Naive thymus-derived CD4-positive, alpha-beta T cell (primary cell): ENCODE measurements at regions not wholly inside any gene's neighbourhood (a gene's known extent, or its start where the extent isn't known, plus 50 kb on each side); places are given as distances from the start of the nearest gene placed in this dataset.
"Not testable (repeated sequence)": the region's sequence is repeated elsewhere in the genome, so short reads cannot be mapped to it uniquely, and the experiment has no call there.

Experiments used
- ATAC-seq: fragments of 150-1000 bp; cut with Tn5 transposase; 2 replicates; pipeline ENCODE4 v1.10.0; 2021; ENCODE audit warnings: mild to moderate bottlenecking, moderate library complexity
- CTCF ChIA-PET: fragments of 350-600 bp; sonication (Branson Sonifier 250); formaldehyde crosslinking; loops from one replicate; lab custom pipeline; 2021; ENCODE audit warnings: antibody characterized with exemption; lab: Charles Lee
- POLR2A ChIA-PET: fragments of 350-600 bp; sonication (Branson Sonifier 250); formaldehyde crosslinking; loops from one replicate; lab custom pipeline; 2021; ENCODE audit warnings: antibody characterized with exemption, inconsistent platforms; lab: Charles Lee
- DNase-seq, 9 donors: peaks; one replicate each; pipeline versions ENCODE4 v3.0.0 to v3.0.0-alpha.2; 2020 to 2022; ENCODE audit warnings: mixed read lengths in 1 of 9
- H3K27ac ChIP-seq: one replicate; pipeline ENCODE4 v1.7.0; 2013; ENCODE audit warnings: mild to moderate bottlenecking, low read depth, low read length, moderate library complexity
- H3K27me3 ChIP-seq, 2 donors: one replicate each; pipeline ENCODE4 v1.7.0; 2013; ENCODE audit warnings: low read length in 2 of 2, mild to moderate bottlenecking in 2 of 2, moderate library complexity in 2 of 2; ENCODE audit not compliant: control insufficient read depth in 2 of 2, insufficient read depth in 2 of 2
- H3K36me3 ChIP-seq, 3 experiments: 1 replicate in 2 of 3; 2 replicates in 1 of 3; pipeline ENCODE4 v1.7.0; 2013; ENCODE audit warnings: low read length in 3 of 3, mild to moderate bottlenecking in 3 of 3, moderate library complexity in 1 of 3; ENCODE audit not compliant: insufficient read depth in 3 of 3, control insufficient read depth in 2 of 3
- H3K4me1 ChIP-seq, 2 donors: one replicate each; pipeline ENCODE4 v1.7.0; 2013; ENCODE audit warnings: low read length in 2 of 2, mild to moderate bottlenecking in 2 of 2, moderate library complexity in 1 of 2; ENCODE audit not compliant: control insufficient read depth in 2 of 2, insufficient read depth in 2 of 2
- H3K4me3 ChIP-seq: 2 replicates; pipeline ENCODE4 v1.7.0; 2013; ENCODE audit warnings: mild to moderate bottlenecking, low read length
- H3K9me3 ChIP-seq, 3 experiments: 1 replicate in 2 of 3; 2 replicates in 1 of 3; pipeline ENCODE4 v1.7.0; 2013; ENCODE audit warnings: low read length in 3 of 3; ENCODE audit not compliant: control insufficient read depth in 2 of 3
- H3K27ac Mint-ChIP-seq, 9 donors: one replicate each; pipeline ENCODE4 v1.8.0; 2020 to 2022; ENCODE audit warnings: mixed read lengths in 9 of 9, mild to moderate bottlenecking in 8 of 9, moderate library complexity in 5 of 9, inconsistent platforms in 2 of 9
- H3K27me3 Mint-ChIP-seq, 5 donors: one replicate each; pipeline ENCODE4 v1.8.0; 2021 to 2022; ENCODE audit warnings: mixed read lengths in 5 of 5, mild to moderate bottlenecking in 1 of 5
- H3K36me3 Mint-ChIP-seq, 5 donors: one replicate each; pipeline ENCODE4 v1.8.0; 2020 to 2022; ENCODE audit warnings: mixed read lengths in 5 of 5, mild to moderate bottlenecking in 3 of 5, inconsistent platforms in 1 of 5
- H3K4me1 Mint-ChIP-seq, 7 donors: one replicate each; pipeline ENCODE4 v1.8.0; 2020 to 2022; ENCODE audit warnings: mixed read lengths in 7 of 7, mild to moderate bottlenecking in 3 of 7, inconsistent platforms in 1 of 7
- H3K4me3 Mint-ChIP-seq, 10 donors: one replicate each; pipeline ENCODE4 v1.8.0; 2020 to 2022; ENCODE audit warnings: mild to moderate bottlenecking in 10 of 10, mixed read lengths in 10 of 10, moderate library complexity in 6 of 10, inconsistent platforms in 2 of 10
- H3K9me3 Mint-ChIP-seq, 11 donors: one replicate each; pipeline ENCODE4 v1.8.0; 2020 to 2022; ENCODE audit warnings: mixed read lengths in 11 of 11, mild to moderate bottlenecking in 4 of 11, inconsistent platforms in 1 of 11, moderate library complexity in 1 of 11
- intact Hi-C, 2 donors: fragments of 100-400 bp; cut with micrococcal nuclease; formaldehyde crosslinking; loops; one replicate each; pipeline ENCODE4 v1.15.1; 2023

DNA sequence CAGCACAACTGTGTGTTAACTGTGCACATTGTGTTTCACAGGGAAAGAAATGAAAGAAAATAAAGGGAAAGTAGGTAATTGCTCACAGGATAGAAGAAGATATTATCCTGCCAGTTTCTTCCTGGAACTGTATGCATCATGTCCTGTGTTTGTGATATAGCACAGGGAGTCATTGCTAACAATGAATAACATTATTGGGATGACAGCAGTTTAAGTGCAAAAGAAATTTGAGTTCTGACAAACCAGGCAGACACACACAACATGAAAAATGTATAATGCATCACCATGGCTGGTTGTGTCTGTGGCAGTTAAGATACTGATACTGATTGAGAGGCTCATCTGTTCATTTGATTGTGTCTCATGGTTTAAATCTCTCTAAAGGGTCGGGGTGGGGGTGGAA lies 145.4 kb downstream of the SPATA31D1 start:
- no peak overlapping the region for H3K27ac ChIP-seq
- intact Hi-C loops, result no loop called here
- POLR2A ChIA-PET, result no interaction called here
- no peaks in the 10 kb centered on the region for H3K36me3 ChIP-seq
- Mint-ChIP-seq H3K27ac (no peak overlapping the region), H3K9me3 (peaks cover 0 to 18% (median 2%) of the 10 kb centered on the region in 11 donors), H3K4me3 (no peak overlapping the region), H3K27me3 (no peaks in the 10 kb centered on the region), H3K4me1 (no peaks in the 10 kb centered on the region), H3K36me3 (no peaks in the 10 kb centered on the region)
- H3K4me1 ChIP-seq, result no peaks in the 10 kb centered on the region
- ATAC-seq, result no peak
- DNase-seq, result no peak
- CTCF ChIA-PET, result no interaction called here
- no peaks in the 10 kb centered on the region for H3K9me3 ChIP-seq
- no peak overlapping the region for H3K4me3 ChIP-seq
- H3K27me3 ChIP-seq, result no peaks in the 10 kb centered on the region

DNA sequence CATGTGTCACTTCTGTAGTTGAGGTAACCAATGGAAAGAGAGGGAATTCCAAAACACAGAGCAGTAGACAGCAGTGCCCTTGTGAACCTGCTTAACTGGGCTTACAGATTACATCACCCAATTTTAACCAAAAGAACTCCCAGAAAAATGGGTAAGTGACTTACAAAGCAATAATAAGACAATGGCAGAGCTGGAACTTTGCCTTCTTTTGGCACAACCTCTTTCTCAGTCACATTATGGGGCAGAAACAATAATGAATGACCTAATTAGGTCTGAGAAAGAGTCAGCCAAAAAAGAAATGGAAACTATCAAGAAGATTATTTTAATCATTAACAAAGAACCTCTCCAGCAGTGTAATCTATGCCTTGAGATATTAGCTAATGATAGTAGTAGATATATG lies 146.5 kb downstream of the SPATA31D1 start:
- H3K4me1 Mint-ChIP-seq, result no peaks in the 10 kb centered on the region
- ATAC-seq, result no peak
- Histone ChIP-seq H3K27ac (no peak overlapping the region), H3K4me3 (no peak overlapping the region), H3K27me3 (no peaks in the 10 kb centered on the region), H3K36me3 (no peaks in the 10 kb centered on the region), H3K9me3 (no peaks in the 10 kb centered on the region), H3K4me1 (no peaks in the 10 kb centered on the region)
- H3K9me3 Mint-ChIP-seq, result peaks cover 0 to 15% (median 2%) of the 10 kb centered on the region in 11 donors
- H3K4me3 Mint-ChIP-seq, result no peak overlapping the region
- no peak overlapping the region for H3K27ac Mint-ChIP-seq
- no peaks in the 10 kb centered on the region for H3K27me3 Mint-ChIP-seq
- ChIA-PET CTCF (no interaction called here), POLR2A (interaction anchor here (0.8 kb wide), 1 partner anchor 18 kb away, joined by 3 read pairs; no protein-coding TSS in a partner anchor)
- no peaks in the 10 kb centered on the region for H3K36me3 Mint-ChIP-seq
- intact Hi-C loops, result no loop called here
- DNase-seq, result no peak

DNA sequence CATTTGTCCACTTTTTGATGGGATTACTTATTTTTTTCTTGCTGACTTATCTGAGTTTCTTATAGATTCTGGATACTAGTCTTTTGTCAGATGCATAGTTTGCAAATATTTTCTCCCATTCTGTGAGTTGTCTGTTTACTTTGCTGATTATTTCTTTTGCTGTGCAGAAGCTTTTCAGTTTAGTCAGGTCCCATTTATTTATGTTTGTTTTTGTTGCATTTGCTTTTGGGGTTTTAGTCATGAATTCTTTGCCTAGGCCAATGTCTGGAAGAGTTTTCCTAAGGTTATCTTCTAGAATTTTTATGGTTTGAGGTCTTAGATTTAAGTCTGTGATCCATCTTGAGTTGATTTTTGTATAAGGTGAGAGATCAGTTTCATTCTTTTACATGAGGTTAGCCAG lies 149.5 kb downstream of the SPATA31D1 start:
- H3K9me3 ChIP-seq, H3K27me3 Mint-ChIP-seq, H3K36me3 ChIP-seq, H3K36me3 Mint-ChIP-seq, intact Hi-C loops, ATAC-seq, H3K27ac ChIP-seq, H3K4me1 ChIP-seq, H3K4me1 Mint-ChIP-seq, DNase-seq, POLR2A ChIA-PET, H3K4me3 Mint-ChIP-seq, H3K4me3 ChIP-seq, H3K27me3 ChIP-seq, CTCF ChIA-PET, H3K27ac Mint-ChIP-seq: not testable (repeated sequence)
- peaks cover 0 to 14% (median 2%) of the 10 kb centered on the region in 11 donors for H3K9me3 Mint-ChIP-seq

DNA sequence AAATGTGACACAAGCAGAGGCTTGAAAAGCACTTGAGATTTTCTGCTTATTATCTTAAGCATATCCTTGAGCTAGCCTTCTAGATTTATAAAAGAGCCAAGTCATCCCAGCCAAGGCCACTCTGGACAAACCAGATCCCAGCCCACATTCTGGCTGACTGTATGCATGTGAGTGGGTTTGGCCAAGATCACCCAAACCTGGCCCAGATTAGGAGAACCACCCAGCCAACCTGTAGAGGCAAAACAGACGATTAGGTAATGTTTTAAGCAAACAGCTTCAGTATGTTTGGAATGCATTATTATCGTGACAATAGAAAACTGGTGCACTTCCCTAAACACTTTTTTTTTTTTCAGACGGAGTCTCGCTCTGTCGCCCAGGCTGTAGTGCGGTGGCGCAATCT lies 151.9 kb downstream of the SPATA31D1 start:
- Mint-ChIP-seq H3K36me3 (no peaks in the 10 kb centered on the region), H3K27ac (no peak overlapping the region), H3K4me3 (no peak overlapping the region), H3K9me3 (peaks cover 0 to 14% (median 2%) of the 10 kb centered on the region in 11 donors), H3K4me1 (no peaks in the 10 kb centered on the region), H3K27me3 (no peaks in the 10 kb centered on the region)
- POLR2A ChIA-PET, result no interaction called here
- Histone ChIP-seq H3K9me3 (no peaks in the 10 kb centered on the region), H3K4me3 (no peak overlapping the region), H3K27ac (no peak overlapping the region), H3K27me3 (no peaks in the 10 kb centered on the region), H3K36me3 (no peaks in the 10 kb centered on the region), H3K4me1 (no peaks in the 10 kb centered on the region)
- no peak for DNase-seq
- CTCF ChIA-PET, result no interaction called here
- intact Hi-C loops, result no loop called here
- no peak for ATAC-seq

DNA sequence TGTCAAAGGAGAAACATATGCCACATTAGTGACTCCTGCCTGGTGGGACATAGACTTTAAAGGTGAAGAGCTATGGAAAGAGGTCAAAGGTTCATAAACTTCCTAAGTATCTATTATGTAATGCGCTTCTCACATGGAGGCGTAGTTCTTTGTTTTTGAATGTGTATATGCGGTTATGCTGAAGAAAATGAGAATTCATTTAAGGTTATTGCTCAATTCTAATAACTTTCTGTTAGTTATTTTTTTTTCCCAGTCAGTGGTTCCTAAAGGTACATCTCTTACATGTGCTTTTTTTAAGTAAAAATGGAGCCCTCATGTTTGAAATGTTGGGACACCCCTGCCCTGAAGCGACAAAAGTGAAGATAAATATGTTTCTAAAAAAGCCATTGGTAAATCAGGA lies 156.2 kb downstream of the SPATA31D1 start:
- intact Hi-C loops, result no loop called here
- no peak overlapping the region for H3K27ac ChIP-seq
- H3K9me3 ChIP-seq, result no peaks in the 10 kb centered on the region
- Mint-ChIP-seq H3K36me3 (no peaks in the 10 kb centered on the region), H3K27ac (no peak overlapping the region), H3K27me3 (peaks cover 0 to 6% (median 0%) of the 10 kb centered on the region in 5 donors), H3K9me3 (peaks cover 0 to 13% (median 0%) of the 10 kb centered on the region in 11 donors), H3K4me3 (no peak overlapping the region), H3K4me1 (no peaks in the 10 kb centered on the region)
- no peaks in the 10 kb centered on the region for H3K4me1 ChIP-seq
- ATAC-seq, result no peak
- no peak for DNase-seq
- H3K27me3 ChIP-seq, result no peaks in the 10 kb centered on the region
- ChIA-PET POLR2A (no interaction called here), CTCF (no interaction called here)
- no peaks in the 10 kb centered on the region for H3K36me3 ChIP-seq
- H3K4me3 ChIP-seq, result no peak overlapping the region

DNA sequence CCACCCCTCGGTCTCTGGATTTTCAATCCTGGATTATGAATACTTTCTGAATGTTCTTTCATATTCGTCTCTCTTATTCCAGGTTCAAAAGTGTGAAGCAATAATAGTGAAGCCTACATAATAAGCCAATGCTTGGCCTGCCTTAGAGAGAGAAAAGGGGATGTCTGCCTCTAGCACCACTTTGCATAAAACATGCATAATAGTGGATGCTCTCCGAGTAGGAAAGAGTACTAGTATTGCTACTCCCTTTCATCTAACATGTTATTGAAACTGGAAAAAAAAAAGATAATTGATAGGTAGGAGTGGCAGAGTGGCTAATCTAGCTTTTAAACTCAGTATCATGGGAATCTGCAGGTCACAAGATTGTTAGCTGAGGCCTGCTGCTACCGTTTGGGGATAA lies 158.1 kb downstream of the SPATA31D1 start:
- no peaks in the 10 kb centered on the region for H3K36me3 ChIP-seq
- POLR2A ChIA-PET, result no interaction called here
- no peak overlapping the region for H3K27ac Mint-ChIP-seq
- CTCF ChIA-PET, result no interaction called here
- H3K27ac ChIP-seq, result no peak overlapping the region
- intact Hi-C loops, result no loop called here
- H3K9me3 Mint-ChIP-seq, result peaks cover 0 to 18% (median 0%) of the 10 kb centered on the region in 11 donors
- no peaks in the 10 kb centered on the region for H3K36me3 Mint-ChIP-seq
- H3K4me1 ChIP-seq, result no peaks in the 10 kb centered on the region
- peaks cover 0 to 6% (median 0%) of the 10 kb centered on the region in 5 donors for H3K27me3 Mint-ChIP-seq
- no peaks in the 10 kb centered on the region for H3K27me3 ChIP-seq
- H3K4me3 ChIP-seq, result no peak overlapping the region
- DNase-seq (no peak), ATAC-seq (no peak)
- no peaks in the 10 kb centered on the region for H3K4me1 Mint-ChIP-seq
- no peak overlapping the region for H3K4me3 Mint-ChIP-seq
- H3K9me3 ChIP-seq, result no peaks in the 10 kb centered on the region

DNA sequence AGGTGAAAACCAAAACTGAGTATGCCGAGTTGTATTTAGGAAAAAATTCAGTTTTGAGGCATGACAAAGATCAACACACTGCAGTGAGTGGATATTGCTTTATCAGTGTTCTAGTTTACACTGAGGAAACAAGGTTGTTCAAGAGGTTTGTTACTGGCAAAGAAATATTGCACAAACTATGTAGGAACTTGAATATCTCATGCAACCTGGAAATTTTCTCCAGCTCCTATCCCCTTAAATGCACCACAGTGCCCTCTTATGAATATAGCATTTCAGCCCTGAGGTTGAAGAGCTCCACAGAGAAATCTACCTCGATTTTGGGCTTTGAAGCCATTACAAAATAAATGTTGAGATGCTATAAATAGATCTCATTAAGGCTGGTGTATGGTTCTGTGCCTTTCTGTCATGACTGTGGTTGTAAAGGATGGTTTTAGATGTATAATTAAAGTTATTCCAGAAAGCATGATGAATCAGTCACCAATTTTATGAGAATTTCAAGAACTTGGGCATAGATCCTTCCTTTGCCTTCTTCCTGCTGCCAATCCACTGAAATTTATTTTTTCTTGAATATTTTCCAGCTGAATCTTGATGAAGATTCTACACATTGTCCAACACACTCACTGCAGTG lies 159.3 kb downstream of the SPATA31D1 start:
- H3K4me3 Mint-ChIP-seq, result no peak overlapping the region
- ChIA-PET POLR2A (no interaction called here), CTCF (no interaction called here)
- Histone ChIP-seq H3K4me1 (no peaks in the 10 kb centered on the region), H3K27ac (no peak overlapping the region), H3K9me3 (no peaks in the 10 kb centered on the region), H3K36me3 (no peaks in the 10 kb centered on the region), H3K4me3 (no peak overlapping the region), H3K27me3 (no peaks in the 10 kb centered on the region)
- no peaks in the 10 kb centered on the region for H3K4me1 Mint-ChIP-seq
- H3K9me3 Mint-ChIP-seq, result peaks cover 0 to 18% (median 0%) of the 10 kb centered on the region in 11 donors
- no peak overlapping the region for H3K27ac Mint-ChIP-seq
- ATAC-seq (no peak), DNase-seq (no peak)
- H3K27me3 Mint-ChIP-seq, result peaks cover 0 to 6% (median 0%) of the 10 kb centered on the region in 5 donors
- H3K36me3 Mint-ChIP-seq, result no peaks in the 10 kb centered on the region
- intact Hi-C loops, result no loop called here
